NB4 (cell line): ENCODE measurements at regions not wholly inside any gene's neighbourhood (a gene's known extent, or its start where the extent isn't known, plus 50 kb on each side); places are given as distances from the start of the nearest gene placed in this dataset.

Experiments
- CTCF ChIP-seq: IDR thresholded peaks from one replicate; pipeline ENCODE4 v1.5.1; 2012; ENCODE audit warnings: low read depth, low read length
- MAX ChIP-seq: IDR thresholded peaks from 2 replicates; pipeline ENCODE4 v1.6.1; 2011; ENCODE audit warnings: low read depth, low read length
- MYC ChIP-seq: IDR thresholded peaks from 2 replicates; pipeline ENCODE4 v1.6.1; 2011; ENCODE audit warnings: low read depth, low read length
- POLR2A ChIP-seq: IDR thresholded peaks from 2 replicates; pipeline ENCODE4 v1.6.1; 2011; ENCODE audit warnings: mild to moderate bottlenecking; ENCODE audit not compliant: insufficient read length; ENCODE audit errors: extremely low read depth

- TF ChIP-seq CTCF: no peak
- TF ChIP-seq POLR2A: no peak
- TF ChIP-seq MAX: no peak
- TF ChIP-seq MYC: no peak
Observed at GRCh38 chr1:98472878-98473277, 188.6 kb upstream of the SNX7 start.
